ENCODE measurements at regions not wholly inside any gene's neighbourhood (a gene's known extent, or its start where the extent isn't known, plus 50 kb on each side); places are given as distances from the start of the nearest gene placed in this dataset.

DNA sequence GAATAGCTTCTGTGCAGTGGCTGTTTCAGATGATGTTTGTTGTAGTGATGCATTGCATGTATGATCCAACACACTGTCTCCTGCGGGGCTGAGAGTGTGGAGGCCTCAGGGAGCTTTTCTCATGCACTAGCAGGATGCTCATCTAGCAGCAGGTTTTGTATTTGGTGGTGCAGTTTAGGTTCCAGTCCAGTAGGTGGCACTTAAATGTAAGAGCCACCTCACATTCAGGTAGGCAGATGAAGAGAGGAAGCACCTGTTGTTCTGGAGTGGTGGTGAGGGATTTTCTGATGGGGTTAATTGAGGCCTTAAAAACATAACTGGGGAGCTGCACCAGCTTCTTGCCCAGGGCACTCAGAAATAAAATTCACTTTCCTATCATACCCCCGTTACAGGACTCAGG lies 300.9 kb downstream of the SPIN4 start:
- no peak for TF ChIP-seq POLR2AphosphoS5 (IDR thresholded peaks at IDR 0.05)
- TF ChIP-seq, protein P1, sequence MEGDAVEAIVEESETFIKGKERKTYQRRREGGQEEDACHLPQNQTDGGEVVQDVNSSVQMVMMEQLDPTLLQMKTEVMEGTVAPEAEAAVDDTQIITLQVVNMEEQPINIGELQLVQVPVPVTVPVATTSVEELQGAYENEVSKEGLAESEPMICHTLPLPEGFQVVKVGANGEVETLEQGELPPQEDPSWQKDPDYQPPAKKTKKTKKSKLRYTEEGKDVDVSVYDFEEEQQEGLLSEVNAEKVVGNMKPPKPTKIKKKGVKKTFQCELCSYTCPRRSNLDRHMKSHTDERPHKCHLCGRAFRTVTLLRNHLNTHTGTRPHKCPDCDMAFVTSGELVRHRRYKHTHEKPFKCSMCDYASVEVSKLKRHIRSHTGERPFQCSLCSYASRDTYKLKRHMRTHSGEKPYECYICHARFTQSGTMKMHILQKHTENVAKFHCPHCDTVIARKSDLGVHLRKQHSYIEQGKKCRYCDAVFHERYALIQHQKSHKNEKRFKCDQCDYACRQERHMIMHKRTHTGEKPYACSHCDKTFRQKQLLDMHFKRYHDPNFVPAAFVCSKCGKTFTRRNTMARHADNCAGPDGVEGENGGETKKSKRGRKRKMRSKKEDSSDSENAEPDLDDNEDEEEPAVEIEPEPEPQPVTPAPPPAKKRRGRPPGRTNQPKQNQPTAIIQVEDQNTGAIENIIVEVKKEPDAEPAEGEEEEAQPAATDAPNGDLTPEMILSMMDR (IDR thresholded peaks at IDR 0.05), result peak in 1 of 6 experiments; percentile 10
- TF ChIP-seq POLR2A (IDR thresholded peaks at IDR 0.05), result no peak
- TF ChIP-seq EP300 (IDR thresholded peaks at IDR 0.05), result no peak

All from upper lobe of left lung (tissue), 4 donors.